ENCODE measurements at regions not wholly inside any gene's neighbourhood (a gene's known extent, or its start where the extent isn't known, plus 50 kb on each side); places are given as distances from the start of the nearest gene placed in this dataset.

DNA sequence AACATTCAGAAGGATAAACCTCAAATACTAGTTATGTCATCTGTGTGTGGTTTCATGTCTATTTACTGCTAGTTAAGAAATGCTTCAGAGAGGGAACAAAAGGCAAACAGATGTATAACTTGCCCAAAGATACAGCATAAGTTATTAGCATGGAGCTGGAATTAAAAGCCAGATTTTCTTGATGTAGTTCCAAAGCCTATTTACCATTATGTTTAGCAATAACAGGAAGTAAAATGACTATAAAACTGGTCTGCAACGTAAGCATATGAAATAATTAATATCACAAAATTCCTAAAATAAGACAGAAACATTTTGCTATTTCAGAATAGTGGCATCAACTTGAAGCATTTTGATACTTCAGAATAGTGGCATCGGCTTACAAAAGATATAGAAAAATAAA is 1232.8 kb downstream of the NCAM2 start:
- no peak for TF ChIP-seq NBN (IDR thresholded peaks at IDR 0.05)
- no peak for TF ChIP-seq YY1 (IDR thresholded peaks at IDR 0.05; ENCODE audit: low read depth, low read length)
- TF ChIP-seq MAX (IDR thresholded peaks at IDR 0.05; ENCODE audit: low read depth, low read length), result no peak
